IPS DF 19.7 (cell line): ENCODE measurements at regions not wholly inside any gene's neighbourhood (a gene's known extent, or its start where the extent isn't known, plus 50 kb on each side); places are given as distances from the start of the nearest gene placed in this dataset.
"Not testable (repeated sequence)": the region's sequence is repeated elsewhere in the genome, so short reads cannot be mapped to it uniquely, and the experiment has no call there.

ENCODE experiments used
- DNase-seq: peaks from one replicate; pipeline ENCODE4 v3.0.0-alpha.2; 2013; ENCODE audit warnings: low read depth, low spot score

- no peak for DNase-seq
Measured at GRCh38 chr11:96508861-96509260, 119.0 kb downstream of the JRKL start.

- DNase-seq = no peak
Measured at GRCh38 chr11:96520939-96521338, 131.1 kb downstream of the JRKL start.

- no peak for DNase-seq
Measured at GRCh38 chr11:96523656-96524055, 133.8 kb downstream of the JRKL start.

- no peak for DNase-seq
Measured at GRCh38 chr11:96524475-96524874, 134.7 kb downstream of the JRKL start.

GRCh38 chr11:96530473-96530872 is 140.7 kb downstream of the JRKL start:
- no peak for DNase-seq

GRCh38 chr11:96538104-96538503 is 148.3 kb downstream of the JRKL start:
- DNase-seq = no peak

GRCh38 chr11:96538622-96539021 is 148.8 kb downstream of the JRKL start:
- no peak for DNase-seq

GRCh38 chr11:96540875-96541274 is 151.1 kb downstream of the JRKL start:
- DNase-seq = no peak

GRCh38 chr11:96543177-96543576 is 153.4 kb downstream of the JRKL start:
- no peak for DNase-seq

- DNase-seq = not testable (repeated sequence)
Measured at GRCh38 chr11:96545192-96545591, 155.4 kb downstream of the JRKL start.

GRCh38 chr11:96551136-96551535 is 161.3 kb downstream of the JRKL start:
- DNase-seq = no peak

- no peak for DNase-seq
Measured at GRCh38 chr11:96554236-96554820, 164.5 kb downstream of the JRKL start.

- DNase-seq = not testable (repeated sequence)
Measured at GRCh38 chr11:96555826-96556225, 166.0 kb downstream of the JRKL start.

GRCh38 chr11:96560727-96561126 is 170.9 kb downstream of the JRKL start:
- not testable (repeated sequence) for DNase-seq

GRCh38 chr11:96567176-96567575 is 177.4 kb downstream of the JRKL start:
- DNase-seq = no peak

- no peak for DNase-seq
Measured at GRCh38 chr11:96567667-96568066, 177.9 kb downstream of the JRKL start.

GRCh38 chr11:96576383-96576782 is 186.6 kb downstream of the JRKL start:
- no peak for DNase-seq

- no peak for DNase-seq
Measured at GRCh38 chr11:96578379-96578778, 188.6 kb downstream of the JRKL start.

- no peak for DNase-seq
Measured at GRCh38 chr11:96579656-96580055, 189.8 kb downstream of the JRKL start.

- DNase-seq = no peak
Measured at GRCh38 chr11:96580476-96581040, 190.7 kb downstream of the JRKL start.

- DNase-seq = not testable (repeated sequence)
Measured at GRCh38 chr11:96585944-96586880, 196.4 kb downstream of the JRKL start.

GRCh38 chr11:96588793-96589192 is 199.0 kb downstream of the JRKL start:
- DNase-seq = not testable (repeated sequence)

GRCh38 chr11:96595011-96595410 is 205.2 kb downstream of the JRKL start:
- DNase-seq = no peak
